Psoas muscle (tissue), 7 donors: ENCODE measurements at regions not wholly inside any gene's neighbourhood (a gene's known extent, or its start where the extent isn't known, plus 50 kb on each side); places are given as distances from the start of the nearest gene placed in this dataset.

Experiments
- ATAC-seq, 4 donors: fragments of 200-7000 bp; cut with Tn5 transposase; one replicate each; pipeline ENCODE4 v1.9.1; 2020; ENCODE audit warnings: moderate library complexity in 3 of 4, mild to moderate bottlenecking in 2 of 4
- DNase-seq, 2 donors: peaks; one replicate each; pipeline ENCODE4 v3.0.0-alpha.2; 2020
- H3K27ac ChIP-seq: fragments of 200-600 bp; one replicate; pipeline ENCODE4 v1.8.0; 2022
- H3K27me3 ChIP-seq, 3 donors: fragments of 200-600 bp in 1 of 3; one replicate each; pipeline versions ENCODE4 v1.6.1 to v1.8.0; 2013 to 2022; ENCODE audit warnings: low read length in 2 of 3, mild to moderate bottlenecking in 2 of 3, moderate library complexity in 1 of 3; ENCODE audit not compliant: insufficient read depth in 3 of 3
- H3K36me3 ChIP-seq, 2 donors: fragments of 200-600 bp in 1 of 2; one replicate each; pipeline versions ENCODE4 v1.6.1 to v1.8.0; 2013 to 2022; ENCODE audit warnings: low read depth in 1 of 2, mild to moderate bottlenecking in 1 of 2, moderate library complexity in 1 of 2; ENCODE audit not compliant: insufficient read depth in 1 of 2
- H3K4me1 ChIP-seq: fragments of 200-600 bp; one replicate; pipeline ENCODE4 v1.8.0; 2022
- H3K4me3 ChIP-seq: fragments of 200-600 bp; one replicate; pipeline ENCODE4 v1.8.0; 2022; ENCODE audit warnings: mild to moderate bottlenecking
- H3K9me3 ChIP-seq: fragments of 200-600 bp; one replicate; pipeline ENCODE4 v1.8.0; 2022
- WGBS, 3 donors: extraction: QIAGEN DNeasy Blood & Tissue Kit; methylation state at CpG; one replicate each; pipeline versions ENCODE4 v1.1.6 to v1.1.7; 2013; 5-methylcytosine and 5-hydroxymethylcytosine counted together
- intact Hi-C, 2 donors: fragments of 100-400 bp; cut with DNase I; formaldehyde crosslinking; loops; one replicate each; pipeline versions ENCODE4 v1.11.0 to v1.14.2; 2022
- TF ChIP-seq, protein P1 (sequence below): fragments of 200-600 bp; IDR thresholded peaks from one replicate; pipeline ENCODE4 v1.8.0; 2022; ENCODE audit warnings: antibody characterized with exemption
- donor health status: healthy with polysubstance abuse.
- donor health status: DM: no; HTN: no; CAD: no; lungs with moderate emphysema.
- donor health status: Bipolar disorder and iron deficiency.
- donor health status: healthy.
- donor health status: DM: yes; HTN: yes; CAD: no.
- donor health status: DM: no; HTN: no; CAD: no.
- donor health status: DM: yes; HTN: yes; CAD: no.

DNA sequence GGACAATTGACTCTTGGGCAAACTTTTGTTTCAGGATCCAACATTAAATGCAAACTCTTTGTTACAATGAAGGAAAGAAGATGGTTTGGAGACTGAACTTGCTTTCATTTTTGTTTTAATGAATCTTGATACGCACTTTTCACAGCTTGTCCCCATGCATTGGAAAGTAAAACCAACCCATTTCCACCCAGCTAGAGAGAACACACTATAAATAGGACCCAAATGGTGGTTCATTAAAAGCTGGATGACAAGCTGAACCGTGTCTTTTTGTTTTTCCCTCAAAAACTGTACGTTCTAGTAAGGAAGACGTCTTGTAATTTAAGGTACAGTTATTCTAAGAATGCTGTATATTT is 95.3 kb upstream of the EGFL6 start:
- Histone ChIP-seq H3K27me3 (no peaks in the 10 kb centered on the region), H3K9me3 (no peaks in the 10 kb centered on the region), H3K4me3 (no peak overlapping the region), H3K27ac (peak overlapping the region; percentile 51), H3K36me3 (no peaks in the 10 kb centered on the region), H3K4me1 (no peaks in the 10 kb centered on the region)
- ATAC-seq (no peak), DNase-seq (no peak)
- TF ChIP-seq, protein P1, sequence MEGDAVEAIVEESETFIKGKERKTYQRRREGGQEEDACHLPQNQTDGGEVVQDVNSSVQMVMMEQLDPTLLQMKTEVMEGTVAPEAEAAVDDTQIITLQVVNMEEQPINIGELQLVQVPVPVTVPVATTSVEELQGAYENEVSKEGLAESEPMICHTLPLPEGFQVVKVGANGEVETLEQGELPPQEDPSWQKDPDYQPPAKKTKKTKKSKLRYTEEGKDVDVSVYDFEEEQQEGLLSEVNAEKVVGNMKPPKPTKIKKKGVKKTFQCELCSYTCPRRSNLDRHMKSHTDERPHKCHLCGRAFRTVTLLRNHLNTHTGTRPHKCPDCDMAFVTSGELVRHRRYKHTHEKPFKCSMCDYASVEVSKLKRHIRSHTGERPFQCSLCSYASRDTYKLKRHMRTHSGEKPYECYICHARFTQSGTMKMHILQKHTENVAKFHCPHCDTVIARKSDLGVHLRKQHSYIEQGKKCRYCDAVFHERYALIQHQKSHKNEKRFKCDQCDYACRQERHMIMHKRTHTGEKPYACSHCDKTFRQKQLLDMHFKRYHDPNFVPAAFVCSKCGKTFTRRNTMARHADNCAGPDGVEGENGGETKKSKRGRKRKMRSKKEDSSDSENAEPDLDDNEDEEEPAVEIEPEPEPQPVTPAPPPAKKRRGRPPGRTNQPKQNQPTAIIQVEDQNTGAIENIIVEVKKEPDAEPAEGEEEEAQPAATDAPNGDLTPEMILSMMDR, result no peak
- intact Hi-C loops, result loop anchor here in 1 of 2 donors (10.0 kb wide), 1 partner anchor 429 kb away; the partner anchor contains the start of gene FAM9C
- 39 to 60% (median 55%) methylated on average over 4 of the region's 4 CpGs for WGBS, 3 donors

DNA sequence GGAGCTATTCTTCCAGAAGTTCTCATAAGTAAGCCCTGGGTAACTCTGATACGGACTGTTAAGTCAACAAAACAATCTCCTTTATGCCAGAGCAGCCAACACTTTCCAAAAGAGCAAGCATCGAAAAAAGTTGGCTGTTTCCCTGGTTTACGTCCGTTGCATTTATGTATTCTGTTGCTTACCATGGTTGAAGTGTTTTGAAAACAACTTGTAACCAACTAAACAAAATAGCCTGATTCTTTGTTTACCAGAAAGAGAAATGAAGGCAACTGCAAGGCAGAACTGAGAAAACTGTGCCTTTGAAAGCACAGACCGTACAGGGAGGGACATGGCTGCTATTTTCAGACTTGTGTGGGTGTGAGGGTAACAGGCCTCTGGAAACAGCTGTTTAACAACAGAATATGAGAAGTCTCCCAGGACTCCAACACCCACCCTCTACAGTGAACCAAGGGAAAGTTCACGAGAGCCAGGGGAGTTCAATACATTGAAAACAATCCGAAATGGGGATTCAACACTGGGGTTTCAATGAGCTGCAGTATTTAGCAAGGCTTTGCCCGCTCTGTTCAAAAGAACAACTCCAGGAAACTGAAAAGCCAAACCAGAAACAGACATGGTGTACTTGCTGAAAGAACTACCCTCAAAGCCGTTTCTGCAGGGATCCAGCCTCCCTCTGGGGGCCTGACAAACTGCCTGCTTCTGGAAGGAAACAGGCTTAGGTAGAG is 95.8 kb upstream of the EGFL6 start:
- no peaks in the 10 kb centered on the region for H3K36me3 ChIP-seq
- ATAC-seq (peak in 1 of 4 donors; percentile 36), DNase-seq (no peak)
- H3K4me1 ChIP-seq, result no peaks in the 10 kb centered on the region
- TF ChIP-seq, protein P1, result no peak
- peak overlapping the region; percentile 51 for H3K27ac ChIP-seq
- intact Hi-C loops, result loop anchor here in 1 of 2 donors (10.0 kb wide), 1 partner anchor 429 kb away; the partner anchor contains the start of gene FAM9C
- no peaks in the 10 kb centered on the region for H3K9me3 ChIP-seq
- WGBS, 3 donors, result 19 to 42% (median 24%) methylated on average over 9 of the region's 9 CpGs
- H3K27me3 ChIP-seq, result no peaks in the 10 kb centered on the region
- H3K4me3 ChIP-seq, result no peak overlapping the region

DNA sequence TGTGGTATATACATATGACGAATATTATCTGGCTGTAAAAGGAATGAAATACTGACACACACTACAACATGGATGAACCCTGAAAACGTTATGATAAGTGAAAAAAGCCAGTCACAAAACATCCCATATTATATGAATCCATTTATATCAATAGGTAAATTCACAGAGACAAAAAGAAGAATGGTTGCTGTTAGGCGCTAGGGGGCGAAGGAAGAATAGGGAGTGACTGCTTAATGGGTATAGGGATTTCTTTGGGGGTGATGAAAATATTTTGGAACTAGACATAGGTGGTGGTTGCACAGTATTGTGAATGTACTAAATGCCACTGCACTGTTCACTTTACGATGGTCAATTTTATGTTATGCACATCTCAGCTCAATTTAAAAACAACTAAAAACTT is 96.4 kb upstream of the EGFL6 start:
- ATAC-seq (no peak), DNase-seq (no peak)
- Histone ChIP-seq H3K9me3 (no peaks in the 10 kb centered on the region), H3K4me3 (no peak overlapping the region), H3K27ac (peak overlapping the region; percentile 51), H3K36me3 (no peaks in the 10 kb centered on the region), H3K27me3 (no peaks in the 10 kb centered on the region), H3K4me1 (no peaks in the 10 kb centered on the region)
- TF ChIP-seq, protein P1, result no peak
- 48 to 85% (median 73%) methylated on average over 5 of the region's 5 CpGs for WGBS, 3 donors
- intact Hi-C loops, result loop anchor here in 1 of 2 donors (10.0 kb wide), 1 partner anchor 428 kb away; the partner anchor contains the start of gene FAM9C

DNA sequence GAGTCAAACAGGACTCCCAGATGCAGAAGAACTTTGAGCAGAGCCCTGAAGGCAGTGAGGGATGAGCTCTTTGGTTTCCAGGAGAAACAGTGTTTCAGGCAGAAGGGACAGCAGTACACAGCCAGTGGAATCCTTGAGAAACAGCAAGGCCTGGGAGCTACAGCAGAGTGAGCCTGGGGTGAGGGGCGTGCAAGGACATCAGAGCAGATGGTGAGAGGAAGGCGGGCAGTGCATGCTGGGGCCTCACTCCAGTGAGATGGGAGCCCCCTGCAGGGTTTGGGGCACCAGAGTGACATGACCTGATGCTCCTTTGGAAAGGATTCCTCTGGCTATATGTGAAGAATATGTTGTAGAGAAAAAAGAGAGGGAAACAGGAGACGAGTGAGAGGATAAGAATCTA is 98.1 kb upstream of the EGFL6 start:
- TF ChIP-seq, protein P1, result no peak

More for the DNA sequence above, 98.1 kb upstream of the EGFL6 start:
- intact Hi-C loops, result loop anchor here in 1 of 2 donors (10.0 kb wide), 1 partner anchor 426 kb away; the partner anchor contains the start of gene FAM9C
- H3K9me3 ChIP-seq, result no peaks in the 10 kb centered on the region
- no peak overlapping the region for H3K27ac ChIP-seq
- no peaks in the 10 kb centered on the region for H3K4me1 ChIP-seq
- no peaks in the 10 kb centered on the region for H3K36me3 ChIP-seq
- no peak for DNase-seq
- ATAC-seq, result no peak
- H3K27me3 ChIP-seq, result no peaks in the 10 kb centered on the region
- 65 to 95% (median 90%) methylated on average over 3 of the region's 3 CpGs for WGBS, 3 donors
- H3K4me3 ChIP-seq, result no peak overlapping the region
